Stomach (tissue), 4 donors: ENCODE measurements at regions not wholly inside any gene's neighbourhood (a gene's known extent, or its start where the extent isn't known, plus 50 kb on each side); places are given as distances from the start of the nearest gene placed in this dataset.
"Not testable (repeated sequence)": the region's sequence is repeated elsewhere in the genome, so short reads cannot be mapped to it uniquely, and the experiment has no call there.

Source experiments
- POLR2A ChIP-seq, 4 donors: fragments of 450-650 bp; IDR thresholded peaks; one replicate each; pipeline ENCODE4 v1.6.1; 2016; ENCODE audit warnings: antibody characterized with exemption in 4 of 4, control low read depth in 2 of 4, mild to moderate bottlenecking in 1 of 4, moderate library complexity in 1 of 4
- TF ChIP-seq, protein P1 (sequence below), 7 experiments: fragments of 450-650 bp in 4 of 7; fragments of 200-600 bp in 3 of 7; sonication (generic) in 3 of 7; IDR thresholded peaks; one replicate each; pipeline ENCODE4 v1.5.1; 2016 to 2019; ENCODE audit warnings: antibody characterized with exemption in 7 of 7, control low read depth in 2 of 7, mild to moderate bottlenecking in 1 of 7

DNA sequence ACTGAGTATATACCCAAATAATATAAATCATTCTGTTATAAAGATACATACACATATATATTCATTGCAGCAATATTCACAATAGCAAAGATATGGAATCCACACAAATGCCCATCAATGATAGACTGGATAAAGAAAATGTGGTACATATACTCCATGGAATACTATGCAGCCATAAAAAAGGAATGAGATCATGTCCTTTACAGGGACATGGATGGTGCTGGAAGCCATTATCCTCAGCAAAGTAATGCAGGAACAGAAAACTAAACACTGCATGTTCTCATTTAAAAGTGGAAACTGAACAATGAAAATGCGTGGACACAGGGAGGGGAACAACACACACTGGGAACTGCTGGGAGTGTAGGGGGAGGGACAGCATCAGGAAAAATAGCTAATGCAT is 1344.2 kb downstream of the AMY1C start:
- TF ChIP-seq, protein P1, sequence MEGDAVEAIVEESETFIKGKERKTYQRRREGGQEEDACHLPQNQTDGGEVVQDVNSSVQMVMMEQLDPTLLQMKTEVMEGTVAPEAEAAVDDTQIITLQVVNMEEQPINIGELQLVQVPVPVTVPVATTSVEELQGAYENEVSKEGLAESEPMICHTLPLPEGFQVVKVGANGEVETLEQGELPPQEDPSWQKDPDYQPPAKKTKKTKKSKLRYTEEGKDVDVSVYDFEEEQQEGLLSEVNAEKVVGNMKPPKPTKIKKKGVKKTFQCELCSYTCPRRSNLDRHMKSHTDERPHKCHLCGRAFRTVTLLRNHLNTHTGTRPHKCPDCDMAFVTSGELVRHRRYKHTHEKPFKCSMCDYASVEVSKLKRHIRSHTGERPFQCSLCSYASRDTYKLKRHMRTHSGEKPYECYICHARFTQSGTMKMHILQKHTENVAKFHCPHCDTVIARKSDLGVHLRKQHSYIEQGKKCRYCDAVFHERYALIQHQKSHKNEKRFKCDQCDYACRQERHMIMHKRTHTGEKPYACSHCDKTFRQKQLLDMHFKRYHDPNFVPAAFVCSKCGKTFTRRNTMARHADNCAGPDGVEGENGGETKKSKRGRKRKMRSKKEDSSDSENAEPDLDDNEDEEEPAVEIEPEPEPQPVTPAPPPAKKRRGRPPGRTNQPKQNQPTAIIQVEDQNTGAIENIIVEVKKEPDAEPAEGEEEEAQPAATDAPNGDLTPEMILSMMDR (IDR thresholded peaks at IDR 0.05) = not testable (repeated sequence)
- not testable (repeated sequence) for TF ChIP-seq POLR2A (IDR thresholded peaks at IDR 0.05)
